CD8-positive, alpha-beta memory T cell (primary cell): ENCODE measurements at regions not wholly inside any gene's neighbourhood (a gene's known extent, or its start where the extent isn't known, plus 50 kb on each side); places are given as distances from the start of the nearest gene placed in this dataset.

Experiments
- CTCF ChIA-PET: fragments of 350-600 bp; sonication (Branson Sonifier 250); formaldehyde crosslinking; loops from one replicate; lab custom pipeline; 2021; ENCODE audit warnings: antibody characterized with exemption; lab: Charles Lee
- POLR2A ChIA-PET: fragments of 350-600 bp; sonication (Branson Sonifier 250); formaldehyde crosslinking; loops from one replicate; lab custom pipeline; 2021; ENCODE audit warnings: antibody characterized with exemption; lab: Charles Lee
- DNase-seq, 5 donors: peaks; one replicate each; pipeline versions ENCODE4 v3.0.0 to v3.0.0-alpha.2; 2020 to 2022; ENCODE audit warnings: mixed read lengths in 1 of 5
- H3K27ac ChIP-seq: one replicate; pipeline ENCODE4 v1.7.0; 2013; ENCODE audit warnings: low read depth, mild to moderate bottlenecking, low read length, moderate library complexity
- H3K27me3 ChIP-seq: 2 replicates; pipeline ENCODE4 v1.7.0; 2013; ENCODE audit warnings: low read length, mild to moderate bottlenecking; ENCODE audit not compliant: insufficient read depth, poor library complexity, severe bottlenecking
- H3K36me3 ChIP-seq: 2 replicates; pipeline ENCODE4 v1.7.0; 2013; ENCODE audit warnings: mild to moderate bottlenecking, low read length, moderate library complexity; ENCODE audit not compliant: insufficient read depth
- H3K4me1 ChIP-seq: 2 replicates; pipeline ENCODE4 v1.7.0; 2013; ENCODE audit warnings: mild to moderate bottlenecking, low read length, moderate library complexity; ENCODE audit not compliant: insufficient read depth
- H3K4me3 ChIP-seq: 2 replicates; pipeline ENCODE4 v1.7.0; 2013; ENCODE audit warnings: mild to moderate bottlenecking, low read length
- H3K9me3 ChIP-seq: 2 replicates; pipeline ENCODE4 v1.7.0; 2013; ENCODE audit warnings: mild to moderate bottlenecking, low read length
- H3K27ac Mint-ChIP-seq, 8 donors: one replicate each; pipeline ENCODE4 v1.8.0; 2020 to 2021; ENCODE audit warnings: mixed read lengths in 8 of 8, mild to moderate bottlenecking in 6 of 8, inconsistent platforms in 3 of 8, moderate library complexity in 3 of 8
- H3K27me3 Mint-ChIP-seq, 2 donors: one replicate each; pipeline ENCODE4 v1.8.0; 2020 to 2021; ENCODE audit warnings: mixed read lengths in 2 of 2, mild to moderate bottlenecking in 1 of 2, moderate library complexity in 1 of 2
- H3K36me3 Mint-ChIP-seq, 3 donors: one replicate each; pipeline ENCODE4 v1.8.0; 2020 to 2021; ENCODE audit warnings: mixed read lengths in 3 of 3, inconsistent platforms in 1 of 3, mild to moderate bottlenecking in 1 of 3
- H3K4me1 Mint-ChIP-seq, 3 donors: one replicate each; pipeline ENCODE4 v1.8.0; 2020 to 2021; ENCODE audit warnings: mixed read lengths in 3 of 3, inconsistent platforms in 1 of 3, mild to moderate bottlenecking in 1 of 3
- H3K4me3 Mint-ChIP-seq, 7 donors: one replicate each; pipeline ENCODE4 v1.8.0; 2020 to 2021; ENCODE audit warnings: mixed read lengths in 7 of 7, mild to moderate bottlenecking in 6 of 7, moderate library complexity in 4 of 7, inconsistent platforms in 2 of 7
- H3K9me3 Mint-ChIP-seq, 5 donors: one replicate each; pipeline ENCODE4 v1.8.0; 2020 to 2022; ENCODE audit warnings: mixed read lengths in 5 of 5, mild to moderate bottlenecking in 3 of 5, moderate library complexity in 2 of 5, inconsistent platforms in 1 of 5

GRCh38 chr13:107293924-107294323 is 726.0 kb upstream of the ARGLU1 start:
- CTCF ChIA-PET: no interaction called here
- no peaks in the 10 kb centered on the region for H3K27me3 ChIP-seq
- H3K4me1 Mint-ChIP-seq: no peaks in the 10 kb centered on the region
- no peaks in the 10 kb centered on the region for H3K9me3 ChIP-seq
- no peaks in the 10 kb centered on the region for H3K36me3 Mint-ChIP-seq
- H3K27ac ChIP-seq: no peak overlapping the region
- H3K4me1 ChIP-seq: no peaks in the 10 kb centered on the region
- H3K4me3 Mint-ChIP-seq: no peak overlapping the region
- no peak for DNase-seq
- POLR2A ChIA-PET: no interaction called here
- H3K36me3 ChIP-seq: no peaks in the 10 kb centered on the region
- H3K27ac Mint-ChIP-seq: no peak overlapping the region
- peaks cover 3 to 18% (median 7%) of the 10 kb centered on the region in 5 donors for H3K9me3 Mint-ChIP-seq
- H3K4me3 ChIP-seq: no peak overlapping the region
- H3K27me3 Mint-ChIP-seq: no peaks in the 10 kb centered on the region

GRCh38 chr13:107291875-107292274 is 723.9 kb upstream of the ARGLU1 start:
- Mint-ChIP-seq H3K27me3 (no peaks in the 10 kb centered on the region), H3K9me3 (peaks cover 0 to 16% (median 7%) of the 10 kb centered on the region in 5 donors), H3K4me3 (no peak overlapping the region), H3K27ac (no peak overlapping the region), H3K4me1 (no peaks in the 10 kb centered on the region), H3K36me3 (no peaks in the 10 kb centered on the region)
- ChIA-PET CTCF (no interaction called here), POLR2A (no interaction called here)
- Histone ChIP-seq H3K36me3 (no peaks in the 10 kb centered on the region), H3K9me3 (no peaks in the 10 kb centered on the region), H3K4me1 (no peaks in the 10 kb centered on the region), H3K27ac (no peak overlapping the region), H3K4me3 (no peak overlapping the region), H3K27me3 (no peaks in the 10 kb centered on the region)
- DNase-seq: no peak

- DNase-seq: no peak
- CTCF ChIA-PET: no interaction called here
These were observed 721.6 kb upstream of the ARGLU1 start for GRCh38 chr13:107289540-107289939.

GRCh38 chr13:107284173-107284572 is 716.2 kb upstream of the ARGLU1 start:
- H3K4me1 ChIP-seq: no peaks in the 10 kb centered on the region
- H3K9me3 Mint-ChIP-seq: peaks cover 2 to 19% (median 5%) of the 10 kb centered on the region in 5 donors
- H3K27ac ChIP-seq: no peak overlapping the region
- no peak overlapping the region for H3K4me3 Mint-ChIP-seq
- H3K4me1 Mint-ChIP-seq: no peaks in the 10 kb centered on the region
- no peak overlapping the region for H3K4me3 ChIP-seq
- no peak for DNase-seq
- H3K27ac Mint-ChIP-seq: no peak overlapping the region
- H3K9me3 ChIP-seq: no peaks in the 10 kb centered on the region
- no peaks in the 10 kb centered on the region for H3K27me3 ChIP-seq
- no peaks in the 10 kb centered on the region for H3K36me3 ChIP-seq
- ChIA-PET POLR2A (no interaction called here), CTCF (no interaction called here)
- H3K27me3 Mint-ChIP-seq: no peaks in the 10 kb centered on the region
- no peaks in the 10 kb centered on the region for H3K36me3 Mint-ChIP-seq

More at GRCh38 chr13:107289540-107289939, 721.6 kb upstream of the ARGLU1 start:
- H3K27me3 Mint-ChIP-seq: no peaks in the 10 kb centered on the region
- POLR2A ChIA-PET: interaction anchor here (0.5 kb wide), 1 partner anchor 214 kb away, joined by 3 read pairs; no protein-coding TSS in a partner anchor
- no peak overlapping the region for H3K27ac ChIP-seq
- no peak overlapping the region for H3K4me3 ChIP-seq
- no peaks in the 10 kb centered on the region for H3K4me1 Mint-ChIP-seq
- H3K4me1 ChIP-seq: no peaks in the 10 kb centered on the region
- H3K27me3 ChIP-seq: no peaks in the 10 kb centered on the region
- H3K9me3 ChIP-seq: no peaks in the 10 kb centered on the region
- H3K9me3 Mint-ChIP-seq: peaks cover 0 to 19% (median 9%) of the 10 kb centered on the region in 5 donors
- no peak overlapping the region for H3K4me3 Mint-ChIP-seq
- H3K36me3 ChIP-seq: no peaks in the 10 kb centered on the region
- no peaks in the 10 kb centered on the region for H3K36me3 Mint-ChIP-seq
- no peak overlapping the region for H3K27ac Mint-ChIP-seq

- H3K4me3 ChIP-seq: no peak overlapping the region
- Mint-ChIP-seq H3K27ac (no peak overlapping the region), H3K27me3 (no peaks in the 10 kb centered on the region), H3K4me1 (no peaks in the 10 kb centered on the region), H3K36me3 (no peaks in the 10 kb centered on the region), H3K4me3 (no peak overlapping the region), H3K9me3 (peaks cover 0 to 6% (median 3%) of the 10 kb centered on the region in 5 donors)
- H3K4me1 ChIP-seq: no peaks in the 10 kb centered on the region
- DNase-seq: no peak
- H3K27ac ChIP-seq: no peak overlapping the region
- H3K27me3 ChIP-seq: no peaks in the 10 kb centered on the region
- CTCF ChIA-PET: no interaction called here
- no peaks in the 10 kb centered on the region for H3K9me3 ChIP-seq
- POLR2A ChIA-PET: no interaction called here
- no peaks in the 10 kb centered on the region for H3K36me3 ChIP-seq
These were observed 710.0 kb upstream of the ARGLU1 start for GRCh38 chr13:107277911-107278310.

- no peak for DNase-seq
- ChIA-PET CTCF (no interaction called here), POLR2A (no interaction called here)
- H3K27ac Mint-ChIP-seq: no peak overlapping the region
- no peaks in the 10 kb centered on the region for H3K36me3 ChIP-seq
- no peak overlapping the region for H3K4me3 Mint-ChIP-seq
- H3K4me3 ChIP-seq: no peak overlapping the region
- H3K27ac ChIP-seq: no peak overlapping the region
- H3K27me3 Mint-ChIP-seq: no peaks in the 10 kb centered on the region
- no peaks in the 10 kb centered on the region for H3K9me3 ChIP-seq
- H3K27me3 ChIP-seq: no peaks in the 10 kb centered on the region
- no peaks in the 10 kb centered on the region for H3K4me1 ChIP-seq
- H3K4me1 Mint-ChIP-seq: no peaks in the 10 kb centered on the region
- H3K9me3 Mint-ChIP-seq: peaks cover 0 to 6% (median 3%) of the 10 kb centered on the region in 5 donors
- no peaks in the 10 kb centered on the region for H3K36me3 Mint-ChIP-seq
These were observed 709.0 kb upstream of the ARGLU1 start for GRCh38 chr13:107276936-107277335.

- ChIA-PET POLR2A (no interaction called here), CTCF (no interaction called here)
These were observed 708.1 kb upstream of the ARGLU1 start for GRCh38 chr13:107275945-107276614.

GRCh38 chr13:107275312-107275711 is 707.4 kb upstream of the ARGLU1 start:
- H3K4me3 Mint-ChIP-seq: no peak overlapping the region
- H3K4me1 Mint-ChIP-seq: no peaks in the 10 kb centered on the region
- Histone ChIP-seq H3K4me1 (no peaks in the 10 kb centered on the region), H3K36me3 (no peaks in the 10 kb centered on the region), H3K27me3 (no peaks in the 10 kb centered on the region), H3K4me3 (no peak overlapping the region), H3K27ac (no peak overlapping the region), H3K9me3 (no peaks in the 10 kb centered on the region)
- ChIA-PET POLR2A (no interaction called here), CTCF (no interaction called here)
- H3K27me3 Mint-ChIP-seq: no peaks in the 10 kb centered on the region
- no peak for DNase-seq
- no peak overlapping the region for H3K27ac Mint-ChIP-seq
- peaks cover 0 to 4% (median 2%) of the 10 kb centered on the region in 5 donors for H3K9me3 Mint-ChIP-seq
- no peaks in the 10 kb centered on the region for H3K36me3 Mint-ChIP-seq

More at GRCh38 chr13:107275945-107276614, 708.1 kb upstream of the ARGLU1 start:
- H3K4me3 Mint-ChIP-seq: no peak overlapping the region
- Histone ChIP-seq H3K4me3 (no peak overlapping the region), H3K9me3 (no peaks in the 10 kb centered on the region), H3K27ac (no peak overlapping the region), H3K27me3 (no peaks in the 10 kb centered on the region), H3K36me3 (no peaks in the 10 kb centered on the region), H3K4me1 (no peaks in the 10 kb centered on the region)
- no peaks in the 10 kb centered on the region for H3K4me1 Mint-ChIP-seq
- H3K27ac Mint-ChIP-seq: no peak overlapping the region
- H3K9me3 Mint-ChIP-seq: peaks cover 0 to 4% (median 2%) of the 10 kb centered on the region in 5 donors
- no peaks in the 10 kb centered on the region for H3K27me3 Mint-ChIP-seq
- DNase-seq: no peak
- no peaks in the 10 kb centered on the region for H3K36me3 Mint-ChIP-seq
